DND-41 (cell line): ENCODE measurements at regions not wholly inside any gene's neighbourhood (a gene's known extent, or its start where the extent isn't known, plus 50 kb on each side); places are given as distances from the start of the nearest gene placed in this dataset.

Experiments used
- ATAC-seq: fragments of 200-7000 bp; cut with Tn5 transposase; 3 replicates; pipeline ENCODE4 v1.9.1; 2021; ENCODE audit warnings: low read depth; ENCODE audit not compliant: insufficient read depth
- DNase-seq: peaks from one replicate; pipeline ENCODE4 v3.0.0-alpha.2; 2020
- H2AFZ ChIP-seq: 2 replicates; pipeline ENCODE4 v1.6.0; 2012; ENCODE audit warnings: low read depth, low read length
- H3K27ac ChIP-seq: 2 replicates; pipeline ENCODE4 v1.5.1; 2012; ENCODE audit warnings: low read length, inconsistent platforms
- H3K27me3 ChIP-seq: fragments of 200-600 bp; sonication (generic); 2 replicates; pipeline ENCODE4 v1.6.0; 2012; ENCODE audit warnings: low read length, mild to moderate bottlenecking, inconsistent platforms; ENCODE audit not compliant: insufficient read depth, poor library complexity
- H3K36me3 ChIP-seq: 2 replicates; pipeline ENCODE4 v1.5.1; 2012; ENCODE audit warnings: low read length, inconsistent platforms; ENCODE audit not compliant: insufficient read depth
- H3K4me1 ChIP-seq: 2 replicates; pipeline ENCODE4 v1.5.1; 2012; ENCODE audit warnings: mild to moderate bottlenecking, low read length; ENCODE audit not compliant: insufficient read depth
- H3K4me2 ChIP-seq: 2 replicates; pipeline ENCODE4 v1.6.0; 2012; ENCODE audit warnings: mild to moderate bottlenecking, moderate library complexity, low read length, inconsistent platforms; ENCODE audit not compliant: insufficient read depth
- H3K4me3 ChIP-seq, 2 experiments: fragments of 200-600 bp in 1 of 2; shearing (Covaris generic) in 1 of 2; 2 replicates each; pipeline ENCODE4 v1.5.1; 2012 to 2016; ENCODE audit warnings: inconsistent platforms in 2 of 2, low read length in 2 of 2, mild to moderate bottlenecking in 2 of 2, low read depth in 1 of 2, moderate library complexity in 1 of 2
- H3K79me2 ChIP-seq: 2 replicates; pipeline ENCODE4 v1.6.0; 2012; ENCODE audit warnings: low read length, inconsistent platforms; ENCODE audit not compliant: insufficient read depth
- H3K9ac ChIP-seq: 2 replicates; pipeline ENCODE4 v1.6.0; 2012; ENCODE audit warnings: low read depth, mild to moderate bottlenecking, inconsistent platforms, low read length, moderate library complexity
- H3K9me3 ChIP-seq: 2 replicates; pipeline ENCODE4 v1.5.1; 2012; ENCODE audit warnings: low read length, moderate library complexity, mild to moderate bottlenecking, inconsistent platforms; ENCODE audit not compliant: insufficient read depth, severe bottlenecking
- H4K20me1 ChIP-seq: 2 replicates; pipeline ENCODE4 v1.6.0; 2012; ENCODE audit warnings: low read length; ENCODE audit not compliant: insufficient read depth
- CTCF ChIP-seq: IDR thresholded peaks from 2 replicates; pipeline ENCODE4 v1.5.1; 2012; ENCODE audit warnings: borderline replicate concordance, low read length, moderate library complexity, mild to moderate bottlenecking; ENCODE audit not compliant: poor library complexity, severe bottlenecking; ENCODE audit errors: extremely low read depth
- EZH2 ChIP-seq: IDR thresholded peaks from 3 replicates; pipeline ENCODE4 v1.6.1; 2012; ENCODE audit warnings: borderline replicate concordance, low read depth, mild to moderate bottlenecking, moderate library complexity, low read length, inconsistent platforms; ENCODE audit not compliant: severe bottlenecking

- Histone ChIP-seq H2AFZ (no peak overlapping the region), H3K9me3 (no peaks in the 10 kb centered on the region), H3K4me3 (no peak overlapping the region), H3K27me3 (no peaks in the 10 kb centered on the region), H3K4me1 (no peaks in the 10 kb centered on the region), H3K4me2 (no peak overlapping the region), H4K20me1 (no peaks in the 10 kb centered on the region), H3K27ac (no peak overlapping the region), H3K9ac (no peak overlapping the region), H3K36me3 (no peaks in the 10 kb centered on the region), H3K79me2 (no peaks in the 10 kb centered on the region)
- DNase-seq (no peak), ATAC-seq (no peak)
- TF ChIP-seq EZH2 (no peak), CTCF (no peak)
Observed at GRCh38 chrX:125894947-125895346, 271.1 kb downstream of the DCAF12L2 start.

GRCh38 chrX:125895518-125895917 lies 270.6 kb downstream of the DCAF12L2 start:
- Histone ChIP-seq H3K27me3 (no peaks in the 10 kb centered on the region), H3K79me2 (no peaks in the 10 kb centered on the region), H3K4me1 (no peaks in the 10 kb centered on the region), H3K27ac (no peak overlapping the region), H2AFZ (no peak overlapping the region), H4K20me1 (no peaks in the 10 kb centered on the region), H3K4me2 (no peak overlapping the region), H3K9me3 (no peaks in the 10 kb centered on the region), H3K36me3 (no peaks in the 10 kb centered on the region), H3K4me3 (no peak overlapping the region), H3K9ac (no peak overlapping the region)
- DNase-seq (no peak), ATAC-seq (no peak)
- TF ChIP-seq CTCF (no peak), EZH2 (no peak)

GRCh38 chrX:125926295-125926694 lies 239.8 kb downstream of the DCAF12L2 start:
- Histone ChIP-seq H3K27me3 (no peaks in the 10 kb centered on the region), H4K20me1 (no peaks in the 10 kb centered on the region), H3K27ac (no peak overlapping the region), H3K4me3 (no peak overlapping the region), H2AFZ (no peak overlapping the region), H3K9me3 (no peaks in the 10 kb centered on the region), H3K36me3 (no peaks in the 10 kb centered on the region), H3K79me2 (no peaks in the 10 kb centered on the region), H3K4me2 (no peak overlapping the region), H3K9ac (no peak overlapping the region), H3K4me1 (no peaks in the 10 kb centered on the region)
- no peak for TF ChIP-seq EZH2
- no peak for TF ChIP-seq CTCF
- ATAC-seq (no peak), DNase-seq (no peak)

GRCh38 chrX:125940985-125941384 lies 225.1 kb downstream of the DCAF12L2 start:
- Histone ChIP-seq H2AFZ (no peak overlapping the region), H4K20me1 (no peaks in the 10 kb centered on the region), H3K4me3 (no peak overlapping the region), H3K4me1 (no peaks in the 10 kb centered on the region), H3K9me3 (no peaks in the 10 kb centered on the region), H3K27ac (no peak overlapping the region), H3K9ac (no peak overlapping the region), H3K36me3 (no peaks in the 10 kb centered on the region), H3K79me2 (no peaks in the 10 kb centered on the region), H3K4me2 (no peak overlapping the region), H3K27me3 (no peaks in the 10 kb centered on the region)
- DNase-seq (no peak), ATAC-seq (no peak)
- no peak for TF ChIP-seq CTCF
- TF ChIP-seq EZH2: no peak
